Adipocyte (in vitro differentiated cells): ENCODE measurements at regions not wholly inside any gene's neighbourhood (a gene's known extent, or its start where the extent isn't known, plus 50 kb on each side); places are given as distances from the start of the nearest gene placed in this dataset.

Experiments
- DNase-seq: peaks from one replicate; pipeline ENCODE4 v3.0.0-alpha.2; 2015; ENCODE audit warnings: low read depth
- H3K27me3 ChIP-seq: replicated peaks from 2 replicates; pipeline ENCODE4 v1.7.0; 2013; ENCODE audit warnings: mild to moderate bottlenecking, low read length, moderate library complexity; ENCODE audit not compliant: control insufficient read depth, insufficient read depth
- H3K36me3 ChIP-seq: 2 replicates; pipeline ENCODE4 v1.7.0; 2013; ENCODE audit warnings: low read length, mild to moderate bottlenecking, moderate library complexity; ENCODE audit not compliant: control insufficient read depth, insufficient read depth, severe bottlenecking
- H3K4me1 ChIP-seq: 2 replicates; pipeline ENCODE4 v1.7.0; 2013; ENCODE audit warnings: mild to moderate bottlenecking, low read length, moderate library complexity; ENCODE audit not compliant: control insufficient read depth, insufficient read depth
- H3K4me3 ChIP-seq: 2 replicates; pipeline ENCODE4 v1.7.0; 2013; ENCODE audit warnings: mild to moderate bottlenecking, low read length, moderate library complexity
- H3K9ac ChIP-seq: 2 replicates; pipeline ENCODE4 v1.7.0; 2013; ENCODE audit warnings: mild to moderate bottlenecking, low read length, moderate library complexity
- H3K9me3 ChIP-seq: 2 replicates; pipeline ENCODE4 v1.7.0; 2013; ENCODE audit warnings: mild to moderate bottlenecking, low read length, moderate library complexity; ENCODE audit not compliant: control insufficient read depth

DNA sequence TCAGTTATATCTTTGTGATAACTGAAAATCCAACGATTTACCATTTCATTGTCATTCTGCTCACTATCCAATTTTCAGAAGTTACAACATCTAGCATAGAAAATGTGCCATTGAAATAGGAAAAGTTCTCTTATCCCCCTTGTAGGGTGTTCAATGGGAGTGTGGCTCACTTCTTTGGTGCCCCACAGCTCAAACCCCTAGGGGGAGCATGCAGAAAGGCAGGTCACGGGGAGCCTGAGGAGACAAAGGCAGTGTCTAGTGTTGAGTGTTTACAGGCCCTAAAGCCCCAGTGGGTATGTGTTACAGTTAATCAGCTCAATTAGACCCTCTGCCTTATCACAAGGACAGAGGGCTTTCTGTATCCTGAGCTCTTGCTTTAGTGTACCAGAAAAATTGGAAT lies 243.4 kb upstream of the GRID2 start:
- Histone ChIP-seq H3K4me3 (no peak overlapping the region), H3K4me1 (no peaks in the 10 kb centered on the region), H3K36me3 (no peaks in the 10 kb centered on the region), H3K9ac (no peak overlapping the region), H3K9me3 (no peaks in the 10 kb centered on the region), H3K27me3 (no peaks in the 10 kb centered on the region)
- no peak for DNase-seq

- Histone ChIP-seq H3K9me3 (no peaks in the 10 kb centered on the region), H3K4me1 (no peaks in the 10 kb centered on the region), H3K4me3 (no peak overlapping the region), H3K9ac (no peak overlapping the region), H3K36me3 (no peaks in the 10 kb centered on the region), H3K27me3 (no peaks in the 10 kb centered on the region)
- DNase-seq = no peak
These were observed 239.2 kb upstream of the GRID2 start for GRCh38 chr4:92064574-92064973.

- DNase-seq = no peak
- H3K27me3 ChIP-seq = no peaks in the 10 kb centered on the region
- no peaks in the 10 kb centered on the region for H3K36me3 ChIP-seq
- H3K9me3 ChIP-seq = peaks cover 9% of the 10 kb centered on the region
- no peak overlapping the region for H3K9ac ChIP-seq
- no peak overlapping the region for H3K4me3 ChIP-seq
- H3K4me1 ChIP-seq = no peaks in the 10 kb centered on the region
These were observed 237.3 kb upstream of the GRID2 start for GRCh38 chr4:92066485-92066884.

- Histone ChIP-seq H3K9me3 (peaks cover 18% of the 10 kb centered on the region), H3K4me1 (no peaks in the 10 kb centered on the region), H3K36me3 (no peaks in the 10 kb centered on the region), H3K4me3 (no peak overlapping the region), H3K9ac (no peak overlapping the region), H3K27me3 (no peaks in the 10 kb centered on the region)
- DNase-seq = no peak
These were observed 232.2 kb upstream of the GRID2 start for GRCh38 chr4:92071587-92071986.

DNA sequence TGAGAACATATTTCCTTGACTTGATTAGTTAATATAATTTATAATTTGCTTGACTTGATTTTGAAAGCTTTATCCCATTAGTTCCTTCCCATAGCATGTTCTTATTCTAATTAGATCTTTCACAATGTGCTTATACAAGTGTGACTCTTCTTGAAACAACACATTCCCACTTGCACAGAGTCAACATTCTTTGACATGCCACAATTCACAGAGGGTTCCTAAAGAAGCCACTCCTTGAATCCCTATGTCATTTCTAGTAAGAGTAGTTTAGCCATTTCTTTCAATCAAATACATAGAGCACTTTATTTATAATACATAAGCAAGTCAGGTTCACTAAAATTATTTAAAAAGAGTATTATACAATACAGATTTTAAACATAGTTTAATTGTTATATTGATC lies 228.9 kb upstream of the GRID2 start:
- peaks cover 18% of the 10 kb centered on the region for H3K9me3 ChIP-seq
- no peak for DNase-seq
- no peaks in the 10 kb centered on the region for H3K36me3 ChIP-seq
- H3K4me1 ChIP-seq = no peaks in the 10 kb centered on the region
- no peaks in the 10 kb centered on the region for H3K27me3 ChIP-seq
- no peak overlapping the region for H3K9ac ChIP-seq
- no peak overlapping the region for H3K4me3 ChIP-seq

GRCh38 chr4:92090887-92091286 lies 212.9 kb upstream of the GRID2 start:
- Histone ChIP-seq H3K36me3 (no peaks in the 10 kb centered on the region), H3K9me3 (no peaks in the 10 kb centered on the region), H3K4me1 (no peaks in the 10 kb centered on the region), H3K27me3 (no peaks in the 10 kb centered on the region), H3K4me3 (no peak overlapping the region), H3K9ac (no peak overlapping the region)
- no peak for DNase-seq

DNA sequence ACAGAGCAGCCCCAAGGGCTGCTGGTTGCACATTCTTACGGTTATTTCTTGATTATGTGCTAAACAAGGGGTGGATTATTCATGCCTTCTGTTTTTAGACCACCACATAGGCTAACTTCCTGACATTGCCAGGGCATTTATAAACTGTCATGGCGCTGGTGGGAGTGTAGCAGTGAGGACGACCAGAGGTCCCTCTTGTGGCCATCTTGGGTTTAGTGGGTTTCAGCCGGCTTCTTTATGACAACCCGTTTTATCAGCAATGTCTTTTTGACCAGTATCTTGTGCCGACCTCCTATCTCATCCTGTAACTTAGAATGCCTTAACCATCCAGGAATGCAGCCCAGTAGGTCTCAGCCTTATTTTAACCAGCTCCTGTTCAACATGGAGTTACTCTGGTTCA lies 212.4 kb upstream of the GRID2 start:
- no peak overlapping the region for H3K9ac ChIP-seq
- no peaks in the 10 kb centered on the region for H3K36me3 ChIP-seq
- H3K27me3 ChIP-seq = no peaks in the 10 kb centered on the region
- no peak overlapping the region for H3K4me3 ChIP-seq
- no peaks in the 10 kb centered on the region for H3K9me3 ChIP-seq
- no peak for DNase-seq
- H3K4me1 ChIP-seq = no peaks in the 10 kb centered on the region

DNA sequence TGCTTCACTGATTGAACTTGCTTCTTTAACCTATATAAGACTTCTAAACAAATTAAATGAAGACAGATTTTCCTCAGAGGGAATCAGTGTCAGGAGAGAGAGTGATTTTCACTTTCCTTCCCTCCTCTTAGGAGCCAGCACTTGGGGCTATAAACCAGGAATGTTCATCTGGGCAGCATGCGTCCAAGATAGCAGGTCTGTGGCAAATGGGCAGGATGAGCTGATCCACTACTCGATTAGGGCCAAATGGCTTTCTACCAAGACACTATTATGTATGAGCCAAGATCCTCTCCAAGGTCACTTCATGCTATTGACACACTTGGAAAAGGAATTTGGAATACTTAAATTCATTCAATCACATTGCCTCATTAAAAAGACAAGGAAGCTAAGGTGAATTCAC lies 203.9 kb upstream of the GRID2 start:
- H3K9me3 ChIP-seq = no peaks in the 10 kb centered on the region
- H3K4me3 ChIP-seq = no peak overlapping the region
- no peaks in the 10 kb centered on the region for H3K36me3 ChIP-seq
- DNase-seq = no peak
- H3K9ac ChIP-seq = peak overlapping the region; percentile 36
- no peaks in the 10 kb centered on the region for H3K27me3 ChIP-seq
- peaks cover 33% of the 10 kb centered on the region for H3K4me1 ChIP-seq

GRCh38 chr4:92100975-92101374 lies 202.8 kb upstream of the GRID2 start:
- H3K4me3 ChIP-seq = peak overlapping the region; percentile 4
- H3K9ac ChIP-seq = no peak overlapping the region
- peaks cover 33% of the 10 kb centered on the region for H3K4me1 ChIP-seq
- H3K36me3 ChIP-seq = no peaks in the 10 kb centered on the region
- DNase-seq = peak; percentile 1
- H3K27me3 ChIP-seq = no peaks in the 10 kb centered on the region
- H3K9me3 ChIP-seq = no peaks in the 10 kb centered on the region

DNA sequence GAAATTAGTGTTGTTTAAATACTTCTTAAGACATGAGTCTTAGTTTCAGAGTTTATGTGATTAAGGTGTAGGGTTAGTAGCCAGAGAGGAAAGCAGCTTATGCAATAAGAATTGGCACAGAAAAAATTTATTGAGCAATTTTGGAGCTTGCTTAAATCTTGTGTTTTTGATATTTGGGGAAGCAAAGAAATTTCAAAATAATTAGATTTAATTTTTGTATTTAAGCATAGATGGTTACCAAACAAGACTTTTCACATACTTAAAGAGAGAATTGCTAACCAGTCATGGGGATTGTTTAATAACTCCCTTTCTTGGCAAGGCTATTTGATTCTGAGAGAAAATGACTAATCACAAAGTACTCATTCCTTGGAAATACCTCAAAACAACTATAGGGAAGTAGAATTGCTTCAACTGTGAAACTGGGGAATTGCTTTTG lies 202.0 kb upstream of the GRID2 start:
- Histone ChIP-seq H3K27me3 (no peaks in the 10 kb centered on the region), H3K4me1 (peaks cover 33% of the 10 kb centered on the region), H3K4me3 (peak overlapping the region; percentile 51), H3K36me3 (no peaks in the 10 kb centered on the region), H3K9ac (no peak overlapping the region), H3K9me3 (no peaks in the 10 kb centered on the region)
- DNase-seq = peak; percentile 69

DNA sequence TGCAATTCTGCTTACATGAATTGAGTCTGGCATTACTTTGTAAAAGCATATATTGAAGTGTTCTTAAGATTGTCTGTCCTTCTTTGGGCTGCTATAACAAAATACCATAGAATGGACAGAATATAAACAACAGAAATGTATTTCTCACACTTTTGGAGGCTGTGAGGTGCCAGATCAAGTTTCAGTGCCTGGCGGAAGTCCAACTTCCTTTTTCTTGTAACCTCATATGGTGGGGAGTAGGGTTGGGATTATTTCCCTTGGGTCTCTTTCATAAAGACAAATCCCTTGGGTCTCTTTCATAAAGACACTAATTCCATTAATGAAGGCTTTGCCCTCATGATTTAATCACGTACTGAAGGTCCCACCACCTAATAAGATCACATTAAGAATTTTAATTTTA lies 199.3 kb upstream of the GRID2 start:
- Histone ChIP-seq H3K27me3 (no peaks in the 10 kb centered on the region), H3K36me3 (no peaks in the 10 kb centered on the region), H3K4me1 (peaks cover 29% of the 10 kb centered on the region), H3K4me3 (no peak overlapping the region), H3K9ac (no peak overlapping the region), H3K9me3 (no peaks in the 10 kb centered on the region)
- no peak for DNase-seq

GRCh38 chr4:92106816-92107215 lies 196.9 kb upstream of the GRID2 start:
- Histone ChIP-seq H3K4me3 (no peak overlapping the region), H3K4me1 (peaks cover 10% of the 10 kb centered on the region), H3K9me3 (no peaks in the 10 kb centered on the region), H3K36me3 (no peaks in the 10 kb centered on the region), H3K27me3 (no peaks in the 10 kb centered on the region), H3K9ac (no peak overlapping the region)
- DNase-seq = no peak
